Activated CD8-positive, alpha-beta memory T cell treated with anti-CD3 and anti-CD28 coated beads, Interleukin-2, amount 10 ng/mL, durations not matched to agents 7 days and 5 days (primary cell): ENCODE measurements at regions not wholly inside any gene's neighbourhood (a gene's known extent, or its start where the extent isn't known, plus 50 kb on each side); places are given as distances from the start of the nearest gene placed in this dataset.

ENCODE experiments used
- ATAC-seq: fragments of 150-1000 bp; cut with Tn5 transposase; one replicate; pipeline ENCODE4 v1.10.0; 2021; ENCODE audit warnings: moderate library complexity
- CTCF ChIA-PET: fragments of 350-600 bp; sonication (Branson Sonifier 250); formaldehyde crosslinking; loops from one replicate; lab custom pipeline; 2021; ENCODE audit warnings: antibody characterized with exemption; lab: Charles Lee
- DNase-seq: peaks from one replicate; pipeline ENCODE4 v3.0.0-alpha.2; 2020
- H3K27ac Mint-ChIP-seq: one replicate; pipeline ENCODE4 v1.8.0; 2021; ENCODE audit warnings: mild to moderate bottlenecking, mixed read lengths
- H3K27me3 Mint-ChIP-seq: one replicate; pipeline ENCODE4 v1.8.0; 2021; ENCODE audit warnings: mixed read lengths
- H3K36me3 Mint-ChIP-seq: one replicate; pipeline ENCODE4 v1.8.0; 2021; ENCODE audit warnings: mild to moderate bottlenecking, mixed read lengths
- H3K4me1 Mint-ChIP-seq: one replicate; pipeline ENCODE4 v1.8.0; 2021; ENCODE audit warnings: mixed read lengths
- H3K4me3 Mint-ChIP-seq: one replicate; pipeline ENCODE4 v1.8.0; 2021; ENCODE audit warnings: mild to moderate bottlenecking, moderate library complexity, mixed read lengths
- H3K9me3 Mint-ChIP-seq: one replicate; pipeline ENCODE4 v1.8.0; 2022; ENCODE audit warnings: low read depth, mixed read lengths

DNA sequence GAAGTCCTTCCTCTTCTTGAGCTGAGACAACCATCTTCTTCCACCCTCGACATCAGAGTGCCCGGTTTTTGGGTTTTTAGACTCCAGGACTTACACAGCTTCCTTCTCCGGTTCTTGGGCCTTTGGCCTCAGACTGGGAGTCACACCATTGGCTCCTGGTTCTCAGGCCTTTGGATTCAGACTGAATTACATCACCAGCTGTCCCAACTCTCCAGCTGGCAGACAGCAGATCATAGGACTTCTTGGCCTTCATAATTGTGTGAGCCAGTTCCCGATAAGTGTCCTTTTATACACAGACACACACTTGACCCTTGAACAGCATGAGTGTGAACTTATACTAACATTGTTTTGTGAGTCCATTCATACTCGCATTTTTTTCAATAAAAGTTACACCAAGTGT, 166.0 kb upstream of the UBL3 start:
- no peak for DNase-seq
- CTCF ChIA-PET = no interaction called here
- no peaks in the 10 kb centered on the region for H3K36me3 Mint-ChIP-seq
- H3K4me1 Mint-ChIP-seq = peaks cover under 1% of the 10 kb centered on the region
- H3K27ac Mint-ChIP-seq = no peak overlapping the region
- no peaks in the 10 kb centered on the region for H3K9me3 Mint-ChIP-seq
- H3K4me3 Mint-ChIP-seq = no peak overlapping the region
- peaks cover 17% of the 10 kb centered on the region for H3K27me3 Mint-ChIP-seq
- ATAC-seq = no peak

DNA sequence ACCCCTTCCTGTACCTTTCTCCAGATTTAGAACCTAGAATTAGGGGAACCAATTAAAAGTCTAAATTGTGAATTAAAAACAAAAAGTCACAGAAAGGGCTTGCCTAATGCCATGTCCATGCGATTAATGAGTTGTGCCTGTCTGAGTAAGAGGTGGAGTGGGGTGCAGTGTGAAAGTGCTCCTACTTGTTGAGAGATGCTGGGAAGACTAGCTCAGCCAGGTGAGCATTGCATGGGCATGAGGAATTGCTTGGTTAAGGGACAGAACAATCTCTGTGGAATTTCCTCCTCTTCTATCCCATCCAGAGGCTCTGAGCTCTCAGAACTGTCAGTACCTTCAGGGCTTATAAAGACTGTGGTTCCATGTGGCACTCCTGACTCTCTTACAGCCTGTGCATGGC, 159.0 kb upstream of the UBL3 start:
- no peak for DNase-seq
- no peak for ATAC-seq
- CTCF ChIA-PET = no interaction called here
- no peaks in the 10 kb centered on the region for H3K9me3 Mint-ChIP-seq
- no peak overlapping the region for H3K4me3 Mint-ChIP-seq
- peaks cover 2% of the 10 kb centered on the region for H3K36me3 Mint-ChIP-seq
- H3K27ac Mint-ChIP-seq = no peak overlapping the region
- H3K4me1 Mint-ChIP-seq = peaks cover 26% of the 10 kb centered on the region
- H3K27me3 Mint-ChIP-seq = peaks cover 12% of the 10 kb centered on the region

DNA sequence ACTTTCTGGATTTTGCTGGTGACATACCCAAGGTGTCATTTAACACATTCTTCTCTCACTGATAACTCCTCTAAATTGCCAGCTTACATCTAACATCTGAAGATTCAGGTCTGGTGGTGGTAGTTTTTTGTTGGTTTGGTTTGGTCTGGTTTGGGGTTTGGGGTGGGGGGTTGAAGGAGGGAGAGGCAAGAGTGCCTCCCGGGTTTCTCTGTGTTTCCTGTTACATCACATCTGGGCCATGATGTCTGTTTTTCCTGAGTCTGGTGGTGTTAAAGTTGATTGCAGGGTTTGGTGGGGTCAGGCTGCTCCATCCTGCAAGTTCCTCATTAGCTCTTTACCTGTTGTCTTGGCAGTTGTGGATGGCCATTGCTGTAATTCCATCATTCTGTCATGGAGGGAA, 155.8 kb upstream of the UBL3 start:
- ATAC-seq = peak; percentile 28
- H3K4me1 Mint-ChIP-seq = peaks cover 40% of the 10 kb centered on the region
- CTCF ChIA-PET = interaction anchor here (0.8 to 1.3 kb wide), 3 partner anchors 8 to 109 kb away, joined by 3 read pairs; no protein-coding TSS in a partner anchor
- peaks cover 2% of the 10 kb centered on the region for H3K36me3 Mint-ChIP-seq
- no peak overlapping the region for H3K4me3 Mint-ChIP-seq
- peak overlapping the region; percentile 69 for H3K27ac Mint-ChIP-seq
- no peaks in the 10 kb centered on the region for H3K9me3 Mint-ChIP-seq
- peaks cover 9% of the 10 kb centered on the region for H3K27me3 Mint-ChIP-seq
- peak; percentile 65 for DNase-seq

DNA sequence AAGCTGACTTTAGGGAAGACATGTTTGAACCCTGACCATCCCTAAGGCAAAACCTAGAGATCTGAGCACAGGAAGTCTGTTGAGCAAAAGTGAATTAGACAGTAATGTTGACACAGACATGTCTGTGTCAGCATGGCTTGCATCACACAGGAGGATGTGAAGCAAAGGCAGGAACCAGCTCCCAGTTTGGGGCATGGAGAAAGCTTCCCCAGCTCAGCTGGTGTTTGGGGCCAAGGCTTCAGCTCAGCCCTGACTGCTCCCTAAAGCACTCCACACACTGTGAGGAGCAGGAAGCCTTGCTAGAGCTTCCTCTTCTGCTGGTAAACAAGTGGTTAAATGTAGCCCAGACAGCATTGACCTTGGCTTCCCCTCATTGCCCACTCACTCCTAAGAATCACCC, 153.8 kb upstream of the UBL3 start:
- Mint-ChIP-seq H3K27ac (peak overlapping the region; percentile 60), H3K9me3 (no peaks in the 10 kb centered on the region), H3K36me3 (peaks cover 2% of the 10 kb centered on the region), H3K4me3 (no peak overlapping the region), H3K27me3 (peaks cover 6% of the 10 kb centered on the region), H3K4me1 (peaks cover 43% of the 10 kb centered on the region)
- DNase-seq (peak; percentile 43), ATAC-seq (peak; percentile 49)
- CTCF ChIA-PET = interaction anchor here (0.9 kb wide), 2 partner anchors 11 to 148 kb away, joined by 3 read pairs; no protein-coding TSS in a partner anchor

DNA sequence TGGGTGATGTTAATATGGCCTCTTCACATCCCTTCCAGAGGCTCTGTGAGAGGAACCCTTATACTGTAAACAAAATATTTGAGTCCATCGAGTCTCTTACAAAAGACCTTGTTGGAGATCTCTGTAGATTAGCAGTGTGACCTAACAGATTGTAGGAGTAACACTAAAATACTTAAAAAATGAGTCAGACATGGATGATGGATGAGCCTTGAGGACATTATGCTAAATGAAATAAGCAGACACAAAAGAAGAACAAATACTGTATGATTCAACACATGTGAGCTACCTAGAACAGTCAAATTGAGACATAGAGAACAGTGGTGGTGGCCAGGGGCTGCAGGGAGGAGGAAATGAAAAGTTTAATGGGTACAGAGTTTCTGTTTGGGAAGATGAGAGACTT, 152.2 kb upstream of the UBL3 start:
- Mint-ChIP-seq H3K4me3 (no peak overlapping the region), H3K36me3 (no peaks in the 10 kb centered on the region), H3K4me1 (peaks cover 45% of the 10 kb centered on the region), H3K27me3 (peaks cover 3% of the 10 kb centered on the region), H3K27ac (no peak overlapping the region), H3K9me3 (no peaks in the 10 kb centered on the region)
- DNase-seq (no peak), ATAC-seq (peak; percentile 59)
- CTCF ChIA-PET = interaction anchor here (1.2 kb wide), 1 partner anchor 112 kb away, joined by 3 read pairs; no protein-coding TSS in a partner anchor

DNA sequence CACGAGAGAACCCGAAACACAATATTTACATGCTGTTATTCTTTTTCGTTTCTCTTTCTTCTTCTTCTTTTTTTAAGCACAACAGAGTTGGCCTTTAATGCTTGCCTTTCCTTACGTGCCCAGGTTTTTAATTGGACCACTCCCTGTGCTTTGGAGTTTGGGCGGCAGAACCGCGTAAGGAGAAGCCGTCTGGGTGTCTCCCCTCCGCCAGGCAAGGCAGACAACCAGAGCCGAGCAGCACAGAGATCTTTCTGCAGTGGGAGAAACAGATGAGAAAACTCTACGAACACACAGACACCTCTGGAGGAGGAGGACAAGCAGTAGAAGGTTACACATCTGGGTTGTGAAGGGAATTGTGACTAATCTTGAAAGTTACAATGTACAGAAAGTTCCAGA, 150.0 kb upstream of the UBL3 start:
- H3K4me3 Mint-ChIP-seq = no peak overlapping the region
- no peaks in the 10 kb centered on the region for H3K9me3 Mint-ChIP-seq
- no peak for ATAC-seq
- no peak overlapping the region for H3K27ac Mint-ChIP-seq
- peaks cover 29% of the 10 kb centered on the region for H3K4me1 Mint-ChIP-seq
- no peaks in the 10 kb centered on the region for H3K36me3 Mint-ChIP-seq
- DNase-seq = no peak
- CTCF ChIA-PET = no interaction called here
- peaks cover 3% of the 10 kb centered on the region for H3K27me3 Mint-ChIP-seq

DNA sequence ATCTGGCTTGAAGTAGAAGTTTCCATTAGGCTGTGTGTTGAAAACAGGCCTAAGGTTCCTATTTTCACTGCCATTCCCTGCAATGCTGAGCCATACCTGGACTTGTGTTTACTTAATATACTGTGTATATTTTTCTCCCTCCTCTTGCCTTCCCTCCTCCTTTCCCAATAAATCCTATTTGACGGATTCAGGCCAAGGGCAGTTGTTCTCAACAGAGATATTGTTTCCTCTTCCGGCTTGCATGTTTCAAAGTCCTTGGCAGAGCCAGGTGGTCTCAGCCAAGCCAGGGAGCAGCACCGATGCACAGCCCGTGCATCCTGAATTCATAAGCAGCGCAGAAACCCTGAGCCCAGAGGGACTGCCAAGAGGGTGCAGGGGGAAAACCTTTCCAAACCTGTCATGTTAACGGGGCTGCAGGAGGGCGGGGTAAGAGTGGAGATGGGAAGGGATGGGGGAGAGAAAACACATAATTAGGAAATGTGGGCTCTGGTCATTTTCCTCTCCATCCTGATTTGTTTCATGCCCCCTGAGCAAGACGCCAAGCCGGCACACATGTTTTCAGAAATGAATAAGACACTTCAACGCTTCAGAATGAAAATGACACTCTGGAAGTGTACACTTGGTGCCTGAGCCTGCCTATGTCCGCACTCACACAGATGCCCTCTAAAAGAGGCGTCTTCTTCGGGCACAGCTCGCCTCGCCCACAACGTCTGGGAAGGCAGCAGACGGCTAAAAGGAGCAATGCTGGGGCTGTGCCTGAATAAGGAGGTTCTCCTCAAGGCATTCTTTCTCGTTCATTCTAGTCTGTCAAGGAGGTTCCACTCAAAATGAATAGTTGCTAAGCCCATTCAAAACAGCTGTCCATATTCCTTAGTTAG, 149.3 kb upstream of the UBL3 start:
- H3K4me1 Mint-ChIP-seq = peaks cover 22% of the 10 kb centered on the region
- peaks cover under 1% of the 10 kb centered on the region for H3K27me3 Mint-ChIP-seq
- DNase-seq (no peak), ATAC-seq (no peak)
- CTCF ChIA-PET = no interaction called here
- H3K9me3 Mint-ChIP-seq = no peaks in the 10 kb centered on the region
- H3K4me3 Mint-ChIP-seq = no peak overlapping the region
- no peak overlapping the region for H3K27ac Mint-ChIP-seq
- H3K36me3 Mint-ChIP-seq = no peaks in the 10 kb centered on the region

DNA sequence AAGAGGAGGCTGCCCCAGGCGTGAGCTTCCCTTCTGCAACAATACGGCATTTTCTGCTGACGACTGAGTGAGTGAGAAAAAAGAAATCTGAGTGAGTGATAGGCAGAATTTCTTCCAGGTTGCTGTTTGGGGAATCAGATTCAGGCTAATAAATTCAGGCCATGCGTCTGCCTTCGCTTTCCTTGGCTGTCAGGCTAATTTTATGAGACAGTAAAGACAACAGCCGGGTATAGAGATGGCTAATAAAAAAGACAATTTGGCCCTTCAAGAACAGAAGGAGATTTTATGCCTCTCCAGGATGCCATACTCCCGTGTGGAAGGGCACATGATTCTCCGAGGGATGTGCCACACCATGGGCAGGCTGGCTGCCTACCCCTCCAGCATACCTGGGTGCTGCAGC, 145.9 kb upstream of the UBL3 start:
- Mint-ChIP-seq H3K9me3 (no peaks in the 10 kb centered on the region), H3K4me3 (no peak overlapping the region), H3K27ac (no peak overlapping the region), H3K36me3 (no peaks in the 10 kb centered on the region), H3K4me1 (peaks cover 5% of the 10 kb centered on the region), H3K27me3 (no peaks in the 10 kb centered on the region)
- ATAC-seq (no peak), DNase-seq (no peak)
- CTCF ChIA-PET = interaction anchor here (1.4 kb wide), 1 partner anchor 9 kb away, joined by 3 read pairs; no protein-coding TSS in a partner anchor

DNA sequence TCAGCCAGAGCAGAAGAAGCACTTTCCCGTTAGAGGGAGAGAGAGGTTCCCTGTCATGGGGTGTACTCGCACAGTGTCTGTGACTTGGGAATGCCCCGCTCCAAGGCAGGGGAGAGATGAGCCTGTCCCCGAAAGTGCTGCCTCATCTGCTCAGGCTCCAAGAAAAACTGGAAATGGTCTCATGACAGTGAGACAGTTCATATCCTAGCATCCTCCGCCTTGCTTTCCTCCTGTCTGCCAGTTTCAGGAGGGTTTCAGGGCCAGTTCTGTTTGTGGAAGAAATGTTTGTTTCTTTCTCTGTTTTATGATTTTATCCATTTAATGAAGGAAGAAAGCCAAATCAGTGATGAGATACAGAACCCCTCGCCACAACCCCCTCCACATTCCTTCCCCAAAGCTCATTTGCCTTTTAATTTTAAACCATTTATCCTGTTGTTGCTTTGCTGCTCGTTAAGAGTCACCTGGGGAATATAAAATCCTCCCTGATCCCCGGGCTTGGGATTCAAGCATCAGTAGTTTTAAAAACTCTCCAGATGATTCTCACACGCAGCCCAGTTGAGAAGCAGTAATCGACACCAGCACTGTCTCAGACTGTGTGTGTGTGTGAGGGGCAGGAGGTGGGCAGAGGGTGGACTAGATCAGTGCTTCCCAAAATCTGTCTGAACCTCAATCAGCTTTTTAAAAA, 144.6 kb upstream of the UBL3 start:
- H3K4me1 Mint-ChIP-seq = peaks cover 2% of the 10 kb centered on the region
- ATAC-seq (no peak), DNase-seq (no peak)
- CTCF ChIA-PET = no interaction called here
- H3K27ac Mint-ChIP-seq = no peak overlapping the region
- H3K9me3 Mint-ChIP-seq = no peaks in the 10 kb centered on the region
- no peak overlapping the region for H3K4me3 Mint-ChIP-seq
- H3K27me3 Mint-ChIP-seq = no peaks in the 10 kb centered on the region
- H3K36me3 Mint-ChIP-seq = no peaks in the 10 kb centered on the region

DNA sequence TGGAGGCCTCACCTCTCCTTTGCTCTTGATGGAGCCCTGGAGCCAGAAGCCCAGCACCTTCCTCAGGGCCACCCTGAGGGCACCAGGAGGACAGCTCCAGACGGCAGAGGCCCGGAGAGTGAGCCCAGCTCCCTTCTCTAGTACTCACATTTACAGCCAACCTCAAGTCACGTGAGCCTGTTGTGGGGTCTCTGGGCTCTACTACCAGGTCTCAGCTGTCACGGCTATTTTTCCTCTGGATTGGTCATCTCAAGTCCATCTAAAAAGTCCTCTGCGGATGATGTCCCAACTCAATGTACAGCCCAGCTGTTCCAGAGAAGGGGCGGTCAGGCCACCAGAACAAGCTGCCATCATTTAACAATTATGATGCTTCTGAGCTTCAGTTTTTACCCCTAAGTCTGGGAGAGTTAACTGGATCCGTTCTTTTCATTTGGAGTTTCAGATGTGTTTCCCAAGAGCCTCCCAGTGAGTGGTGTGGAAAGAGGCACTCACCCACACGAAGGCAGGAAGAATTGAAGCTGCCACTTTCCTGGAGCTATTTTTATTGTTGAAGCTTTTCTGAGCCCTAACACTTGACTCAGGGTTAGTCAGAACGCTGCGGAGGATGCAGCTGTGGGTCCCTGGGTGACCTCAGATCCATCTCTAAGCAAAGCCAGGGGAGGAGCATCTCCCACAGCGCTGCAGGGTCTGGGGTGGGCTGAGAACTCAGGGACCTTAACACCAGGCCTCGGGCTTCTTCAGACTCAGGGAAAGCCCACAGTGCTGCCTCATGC, 143.5 kb upstream of the UBL3 start:
- H3K27ac Mint-ChIP-seq = no peak overlapping the region
- H3K36me3 Mint-ChIP-seq = no peaks in the 10 kb centered on the region
- ATAC-seq = peak; percentile 45
- H3K9me3 Mint-ChIP-seq = no peaks in the 10 kb centered on the region
- peaks cover 2% of the 10 kb centered on the region for H3K4me1 Mint-ChIP-seq
- CTCF ChIA-PET = interaction anchor here (0.9 kb wide), 1 partner anchor 11 kb away, joined by 3 read pairs; no protein-coding TSS in a partner anchor
- H3K27me3 Mint-ChIP-seq = no peaks in the 10 kb centered on the region
- DNase-seq = no peak
- H3K4me3 Mint-ChIP-seq = no peak overlapping the region

DNA sequence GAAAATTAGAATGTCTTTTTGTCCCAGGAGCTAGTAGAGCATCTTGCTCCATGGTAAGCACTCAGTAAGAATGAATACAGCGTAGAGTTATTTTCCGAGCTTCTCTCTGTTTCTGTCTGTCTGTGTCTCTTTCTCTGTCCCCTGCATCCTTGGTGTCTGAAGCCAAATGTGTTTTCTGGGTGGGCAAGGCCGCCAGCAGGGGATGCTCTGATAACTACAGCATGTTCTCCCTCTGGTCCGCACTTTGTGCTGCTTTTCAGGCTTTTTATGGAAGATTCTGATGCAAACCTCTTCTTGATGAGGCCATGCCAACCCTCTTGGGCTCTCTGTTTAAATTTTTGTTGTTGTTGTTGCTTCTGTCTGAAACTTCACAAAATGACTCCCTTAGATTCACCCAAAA, 142.8 kb upstream of the UBL3 start:
- no peak overlapping the region for H3K4me3 Mint-ChIP-seq
- CTCF ChIA-PET = interaction anchor here (0.7 to 1.1 kb wide), 3 partner anchors 11 to 311 kb away, joined by 3 to 4 read pairs (median 3); no protein-coding TSS in a partner anchor
- ATAC-seq = no peak
- DNase-seq = no peak
- H3K4me1 Mint-ChIP-seq = peaks cover under 1% of the 10 kb centered on the region
- peaks cover 1% of the 10 kb centered on the region for H3K9me3 Mint-ChIP-seq
- H3K27ac Mint-ChIP-seq = no peak overlapping the region
- no peaks in the 10 kb centered on the region for H3K27me3 Mint-ChIP-seq
- H3K36me3 Mint-ChIP-seq = no peaks in the 10 kb centered on the region

DNA sequence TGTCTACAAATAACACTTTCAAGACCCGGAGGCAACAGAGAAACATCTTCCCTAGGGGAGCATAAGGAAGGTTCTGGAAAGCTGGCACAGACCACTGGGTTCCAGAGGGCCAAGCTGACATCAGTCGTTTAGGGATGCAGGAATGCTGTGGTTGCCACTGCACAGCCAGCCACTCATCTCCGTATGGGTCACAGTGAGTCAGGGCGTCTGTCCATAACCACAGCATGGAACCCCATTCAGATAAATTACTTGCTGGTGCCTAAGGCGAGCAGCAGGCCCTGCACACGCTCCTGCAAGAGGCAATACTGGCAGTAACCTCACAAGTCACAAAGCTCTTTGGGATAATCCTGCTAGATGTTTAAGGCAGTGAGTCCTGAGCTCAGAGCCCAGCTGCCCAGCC, 140.9 kb upstream of the UBL3 start:
- no peaks in the 10 kb centered on the region for H3K4me1 Mint-ChIP-seq
- CTCF ChIA-PET = interaction anchor here (1.3 kb wide), 1 partner anchor 54 kb away, joined by 3 read pairs; no protein-coding TSS in a partner anchor
- peaks cover 7% of the 10 kb centered on the region for H3K9me3 Mint-ChIP-seq
- no peak overlapping the region for H3K27ac Mint-ChIP-seq
- peaks cover 3% of the 10 kb centered on the region for H3K27me3 Mint-ChIP-seq
- DNase-seq (no peak), ATAC-seq (no peak)
- H3K4me3 Mint-ChIP-seq = no peak overlapping the region
- H3K36me3 Mint-ChIP-seq = peaks cover 7% of the 10 kb centered on the region

DNA sequence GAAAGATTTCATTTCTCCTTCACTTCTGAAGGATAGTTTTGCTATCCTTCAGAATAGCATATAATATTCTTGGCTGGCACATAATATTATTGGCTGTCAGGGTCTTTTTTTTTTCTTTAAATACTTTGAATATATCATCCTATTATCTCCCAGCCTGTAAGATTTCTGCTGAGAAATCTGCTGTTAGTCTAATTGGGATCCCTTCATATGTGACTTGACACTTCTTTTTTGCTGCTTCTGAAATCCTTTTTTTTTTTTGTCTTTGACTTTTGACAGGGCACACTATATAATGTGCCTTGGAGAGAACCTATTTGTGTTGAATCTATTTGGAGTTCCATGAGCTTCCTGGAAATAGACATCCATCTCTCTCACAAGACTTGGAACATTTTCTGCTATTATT, 136.9 kb upstream of the UBL3 start:
- ATAC-seq (no peak), DNase-seq (no peak)
- Mint-ChIP-seq H3K27ac (no peak overlapping the region), H3K27me3 (peaks cover 16% of the 10 kb centered on the region), H3K4me3 (no peak overlapping the region), H3K36me3 (peaks cover 12% of the 10 kb centered on the region), H3K4me1 (no peaks in the 10 kb centered on the region), H3K9me3 (peaks cover 7% of the 10 kb centered on the region)
- CTCF ChIA-PET = no interaction called here
